Endothelial cell of umbilical vein (primary cell): ENCODE measurements at regions not wholly inside any gene's neighbourhood (a gene's known extent, or its start where the extent isn't known, plus 50 kb on each side); places are given as distances from the start of the nearest gene placed in this dataset.

Experiments used
- BruUV-seq: library from RNA; stranded (reverse); fragments of 400-500 nt; replicated peaks from 2 replicates; lab custom pipeline; 2021; lab: Mats Ljungman, UMichigan
- CTCF ChIA-PET: fragments of 300-600, 350-600 bp; sonication (Branson Sonifier 250); formaldehyde crosslinking; loops from one replicate; lab custom pipeline; 2021; ENCODE audit warnings: antibody characterized with exemption, inconsistent platforms; lab: Charles Lee
- POLR2A ChIA-PET: fragments of 300-600, 350-600 bp; sonication (Branson Sonifier 250); formaldehyde crosslinking; loops from one replicate; lab custom pipeline; 2021; ENCODE audit warnings: antibody characterized with exemption, inconsistent platforms; lab: Charles Lee
- DNase-seq: peaks from one replicate; pipeline ENCODE4 v3.0.0-alpha.2; 2011; ENCODE audit warnings: low read depth, low spot score
- FAIRE-seq: peaks from 2 replicates; lab custom pipeline; 2011; peaks lifted over from hg19 to GRCh38; lab: Jason Lieb, UNC
- H2AFZ ChIP-seq: 2 replicates; pipeline ENCODE4 v1.6.0; 2012; ENCODE audit warnings: low read depth, low read length, control low read depth, inconsistent platforms
- H3K27ac ChIP-seq: 2 replicates; pipeline ENCODE4 v1.5.1; 2011; ENCODE audit warnings: low read depth, mild to moderate bottlenecking, control low read depth, low read length, moderate library complexity; ENCODE audit not compliant: insufficient read depth
- H3K27me3 ChIP-seq, 2 experiments: 2 replicates each; pipeline versions ENCODE4 v1.6.0 to v1.6.1; 2011; ENCODE audit warnings: low read length in 2 of 2, mixed read lengths in 1 of 2; ENCODE audit not compliant: control insufficient read depth in 2 of 2, insufficient read depth in 2 of 2
- H3K36me3 ChIP-seq, 2 experiments: 2 replicates in 1 of 2; 3 replicates in 1 of 2; pipeline ENCODE4 v1.5.1; 2011; ENCODE audit warnings: low read length in 2 of 2, mild to moderate bottlenecking in 1 of 2, moderate library complexity in 1 of 2; ENCODE audit not compliant: control insufficient read depth in 2 of 2, insufficient read depth in 2 of 2; ENCODE audit errors: extremely low read depth in 1 of 2
- H3K4me1 ChIP-seq: 3 replicates; pipeline ENCODE4 v1.5.1; 2011; ENCODE audit warnings: mild to moderate bottlenecking, low read length; ENCODE audit not compliant: control insufficient read depth, insufficient read depth; ENCODE audit errors: extremely low read depth
- H3K4me2 ChIP-seq: 2 replicates; pipeline ENCODE4 v1.6.1; 2011; ENCODE audit warnings: low read length, control low read depth, mixed read lengths; ENCODE audit not compliant: insufficient read depth
- H3K4me3 ChIP-seq, 3 experiments: fragments of 200-600 bp in 1 of 3; sonication (generic), shearing (Covaris generic) in 1 of 3; replicated peaks in 1 of 3; 2 replicates each; pipeline ENCODE4 v1.5.1; 2011 to 2016; ENCODE audit warnings: control low read depth in 3 of 3, low read length in 3 of 3, mild to moderate bottlenecking in 2 of 3, inconsistent platforms in 1 of 3, low read depth in 1 of 3, moderate library complexity in 1 of 3; ENCODE audit not compliant: insufficient read depth in 1 of 3
- H3K79me2 ChIP-seq: 2 replicates; pipeline ENCODE4 v1.6.0; 2012; ENCODE audit warnings: low read length, inconsistent platforms; ENCODE audit not compliant: control insufficient read depth, insufficient read depth
- H3K9ac ChIP-seq: replicated peaks from 2 replicates; pipeline ENCODE3; 2011; ENCODE audit warnings: low read length, control low read depth; ENCODE audit not compliant: insufficient read depth; ENCODE audit errors: extremely low read depth
- H3K9me1 ChIP-seq: replicated peaks from 3 replicates; pipeline ENCODE4 v1.6.0; 2011; ENCODE audit warnings: mild to moderate bottlenecking, low read length; ENCODE audit not compliant: control insufficient read depth, insufficient read depth; ENCODE audit errors: extremely low read depth
- H3K9me3 ChIP-seq: replicated peaks from 2 replicates; pipeline ENCODE4 v1.5.1; 2012; ENCODE audit warnings: low read length, inconsistent platforms; ENCODE audit not compliant: control insufficient read depth, insufficient read depth
- H4K20me1 ChIP-seq: replicated peaks from 2 replicates; pipeline ENCODE3; 2011; ENCODE audit warnings: mild to moderate bottlenecking, low read length; ENCODE audit not compliant: control insufficient read depth, insufficient read depth; ENCODE audit errors: extremely low read depth
- CTCF ChIP-seq, 2 donors: IDR thresholded peaks; 1 replicate in 1 of 2; 2 replicates in 1 of 2; pipeline ENCODE4 v1.5.1; 2011; ENCODE audit warnings: low read length in 2 of 2, mild to moderate bottlenecking in 2 of 2, moderate library complexity in 2 of 2, control low read depth in 1 of 2, inconsistent platforms in 1 of 2, low read depth in 1 of 2; ENCODE audit not compliant: insufficient read depth in 1 of 2; ENCODE audit errors: extremely low read depth in 1 of 2
- EZH2 ChIP-seq: IDR thresholded peaks from 2 replicates; pipeline ENCODE4 v1.6.1; 2012; ENCODE audit warnings: borderline replicate concordance, low read depth, mild to moderate bottlenecking, moderate library complexity, low read length, inconsistent platforms; ENCODE audit not compliant: severe bottlenecking
- FOS ChIP-seq: IDR thresholded peaks from 2 replicates; pipeline ENCODE4 v1.6.1; 2011; ENCODE audit warnings: mild to moderate bottlenecking, low read length, moderate library complexity, borderline replicate concordance; ENCODE audit not compliant: insufficient read depth
- GATA2 ChIP-seq: IDR thresholded peaks from 2 replicates; pipeline ENCODE4 v1.7.0; 2011; ENCODE audit warnings: low read depth, mild to moderate bottlenecking, moderate library complexity, mixed read lengths, low read length; ENCODE audit not compliant: insufficient read length, insufficient read depth
- JUN ChIP-seq: IDR thresholded peaks from 2 replicates; pipeline ENCODE4 v1.6.1; 2011; ENCODE audit warnings: borderline replicate concordance, low read depth; ENCODE audit not compliant: insufficient read length, insufficient read depth
- MAX ChIP-seq: IDR thresholded peaks from 2 replicates; pipeline ENCODE4 v1.6.1; 2011; ENCODE audit not compliant: insufficient read depth, insufficient read length
- MYC ChIP-seq: IDR thresholded peaks from one replicate; pipeline ENCODE4 v1.6.1; 2011; ENCODE audit warnings: mild to moderate bottlenecking, low read depth, low read length
- POLR2A ChIP-seq: IDR thresholded peaks from 2 replicates; pipeline ENCODE4 v1.6.1; 2012; ENCODE audit warnings: low read depth, mild to moderate bottlenecking, control low read depth, low read length
- POLR2AphosphoS5 ChIP-seq: IDR thresholded peaks from 2 replicates; pipeline ENCODE4 v1.6.1; 2012; ENCODE audit warnings: low read depth, mild to moderate bottlenecking, control low read depth, low read length, moderate library complexity; ENCODE audit not compliant: insufficient read depth
- dilution Hi-C: fragments of 300-500 bp; cut with MboI; formaldehyde crosslinking; loops from one replicate; pipeline ENCODE4 v1.15.0; 2019; ENCODE audit warnings: low sequenced_read_pairs; ENCODE audit not compliant: extremely low pct_ligation_motif_present
- intact Hi-C: fragments of 100-400 bp; cut with micrococcal nuclease; formaldehyde crosslinking; loops from one replicate; pipeline ENCODE4 v1.10.0; 2022

- Histone ChIP-seq H3K79me2 (no peaks in the 10 kb centered on the region), H3K36me3 (no peaks in the 10 kb centered on the region), H3K9ac (no peak overlapping the region), H2AFZ (no peak overlapping the region), H3K9me3 (no peaks in the 10 kb centered on the region), H3K27ac (no peak overlapping the region), H3K4me3 (no peak overlapping the region), H3K9me1 (no peaks in the 10 kb centered on the region), H3K4me1 (no peaks in the 10 kb centered on the region), H4K20me1 (no peaks in the 10 kb centered on the region), H3K4me2 (no peak overlapping the region), H3K27me3 (no peaks in the 10 kb centered on the region)
- no peak for FAIRE-seq
- intact Hi-C loops (no loop called here), dilution Hi-C loops (no loop called here)
- CTCF ChIA-PET, result no interaction called here
- no TSS peak for BruUV-seq
- DNase-seq, result no peak
- TF ChIP-seq FOS (no peak), MAX (no peak), MYC (no peak), POLR2A (no peak), CTCF (IDR thresholded peaks at IDR 0.05; ENCODE audit: extremely low read depth in 1 of 2, insufficient read depth in 1 of 2, low read depth in 1 of 2, low read length in 2 of 2) (no peak), EZH2 (no peak), POLR2AphosphoS5 (no peak), JUN (no peak), GATA2 (no peak)
- POLR2A ChIA-PET, result no interaction called here
These were observed 389.0 kb downstream of the KLF12 start for GRCh38 chr13:73745190-73745589.
